ENCODE measurements at regions not wholly inside any gene's neighbourhood (a gene's known extent, or its start where the extent isn't known, plus 50 kb on each side); places are given as distances from the start of the nearest gene placed in this dataset.
"Not testable (repeated sequence)": the region's sequence is repeated elsewhere in the genome, so short reads cannot be mapped to it uniquely, and the experiment has no call there.

DNA sequence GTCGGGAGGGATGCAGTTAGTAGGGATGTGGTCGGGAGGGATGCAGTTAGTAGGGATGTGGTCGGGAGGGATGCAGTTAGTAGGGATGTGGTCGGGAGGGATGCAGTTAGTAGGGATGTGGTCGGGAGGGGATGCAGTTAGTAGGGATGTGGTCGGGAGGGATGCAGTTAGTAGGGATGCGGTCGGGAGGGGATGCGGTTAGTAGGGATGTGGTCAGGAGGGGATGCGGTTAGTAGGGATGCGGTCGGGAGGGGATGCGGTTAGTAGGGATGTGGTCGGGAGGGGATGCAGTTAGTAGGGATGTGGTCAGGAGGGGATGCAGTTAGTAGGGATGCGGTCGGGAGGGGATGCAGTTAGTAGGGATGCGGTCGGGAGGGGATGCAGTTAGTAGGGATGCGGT lies 96.2 kb downstream of the BDH1 start:
- DNase-seq = not testable (repeated sequence)

- DNase-seq = no peak
These were observed 96.8 kb downstream of the BDH1 start for GRCh38 chr3:197458906-197459470.

GRCh38 chr3:197458179-197458707 lies 97.5 kb downstream of the BDH1 start:
- DNase-seq = peak; percentile 56

GRCh38 chr3:197456261-197457091 lies 99.3 kb downstream of the BDH1 start:
- peak; percentile 77 for DNase-seq

GRCh38 chr3:197454841-197455240 lies 100.9 kb downstream of the BDH1 start:
- not testable (repeated sequence) for DNase-seq

DNA sequence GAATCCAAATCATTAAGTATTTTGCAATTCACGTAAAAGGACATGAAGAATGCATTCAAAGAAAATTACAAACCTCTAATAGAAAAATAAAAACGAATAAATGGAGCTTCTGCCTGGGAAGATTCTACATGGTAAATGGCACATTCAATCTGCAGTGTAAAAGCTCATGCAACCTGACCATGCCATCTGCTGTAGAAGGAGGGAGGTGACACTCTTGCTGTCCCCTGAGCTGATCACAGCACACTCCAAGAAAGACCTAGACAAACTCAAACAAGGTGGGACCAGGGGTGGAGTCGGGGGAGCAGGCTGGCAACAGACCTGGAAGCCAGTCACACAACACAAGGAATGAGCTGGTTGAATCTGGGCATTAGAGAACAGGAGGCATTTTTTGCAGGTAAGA lies 101.8 kb downstream of the BDH1 start:
- peak; percentile 79 for DNase-seq

DNA sequence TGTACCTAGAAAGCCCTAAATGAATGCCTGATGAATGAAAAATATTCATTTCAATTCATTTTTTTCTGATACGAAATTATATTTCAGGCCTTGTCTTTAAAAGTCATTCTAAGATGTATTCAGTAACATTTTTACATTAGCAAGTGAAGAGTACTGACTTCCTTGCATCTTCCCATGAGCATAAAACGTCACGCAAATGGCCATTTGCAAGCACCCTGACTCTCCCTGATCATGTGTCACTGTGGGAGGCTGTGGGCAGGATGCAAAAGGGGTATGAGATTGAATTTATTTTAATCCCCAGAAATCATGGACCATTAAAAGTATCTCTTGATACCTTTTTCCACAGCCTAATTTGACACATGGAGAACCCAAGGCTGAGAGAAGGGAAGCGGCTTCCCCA lies 105.0 kb downstream of the BDH1 start:
- no peak for DNase-seq

DNA sequence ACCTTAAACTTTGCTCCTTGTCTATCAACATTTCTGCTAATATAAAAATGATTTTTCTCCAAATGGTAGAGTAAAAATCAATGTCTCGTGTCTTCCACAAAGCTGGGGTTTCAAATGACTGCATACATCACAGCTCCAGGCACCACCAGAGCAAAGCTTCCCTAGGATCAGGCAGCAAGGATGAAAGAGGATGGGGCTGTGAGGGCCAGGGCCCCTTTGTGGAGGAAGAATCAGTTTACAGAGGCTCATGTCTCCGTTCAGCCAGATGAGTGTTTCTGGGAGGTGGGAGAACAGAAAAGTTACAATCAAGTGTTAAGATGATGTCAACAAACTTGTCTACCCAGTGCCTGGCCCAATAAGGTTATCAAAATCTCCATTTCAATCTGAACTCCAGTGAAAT lies 105.5 kb downstream of the BDH1 start:
- no peak for DNase-seq

DNA sequence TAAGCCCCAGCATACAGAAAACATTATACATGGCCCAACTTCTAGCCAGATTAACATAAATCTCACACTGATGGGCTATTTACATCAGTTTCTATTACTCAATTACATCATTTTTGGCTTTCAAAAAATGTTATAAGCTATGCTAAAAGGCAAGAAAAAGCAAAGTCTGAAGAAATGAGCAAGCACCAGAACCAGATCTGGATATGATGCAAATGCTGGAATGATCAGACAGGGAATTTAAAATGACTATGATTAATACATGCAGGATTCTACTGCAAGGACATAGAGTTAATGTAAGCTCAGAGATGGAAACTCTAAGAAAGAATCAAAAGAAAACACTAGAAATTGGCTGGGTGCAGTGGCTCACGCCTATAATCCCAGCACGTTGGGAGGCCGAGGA lies 106.6 kb downstream of the BDH1 start:
- DNase-seq = not testable (repeated sequence)

DNA sequence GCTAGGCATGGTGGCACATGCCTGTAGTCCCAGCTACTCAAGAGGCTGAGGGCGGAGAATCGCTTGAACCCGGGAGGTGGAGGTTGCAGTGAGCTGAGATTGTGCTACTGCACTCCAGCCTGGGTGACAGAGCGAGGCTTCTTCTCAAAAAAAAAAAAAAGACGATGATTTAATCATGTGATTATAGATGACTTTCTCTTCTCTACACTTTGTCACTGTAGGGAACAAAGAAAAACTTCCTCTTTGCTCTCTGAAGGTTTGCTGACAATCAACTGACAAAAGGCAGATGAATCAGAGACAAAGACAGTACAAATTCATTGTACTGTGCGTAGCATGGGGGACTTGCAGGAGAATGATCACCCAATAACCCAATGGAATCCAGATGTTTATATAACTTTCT lies 108.0 kb downstream of the BDH1 start:
- DNase-seq = peak; percentile 60

- no peak for DNase-seq
These were observed 108.7 kb downstream of the BDH1 start for GRCh38 chr3:197447057-197447456.

DNA sequence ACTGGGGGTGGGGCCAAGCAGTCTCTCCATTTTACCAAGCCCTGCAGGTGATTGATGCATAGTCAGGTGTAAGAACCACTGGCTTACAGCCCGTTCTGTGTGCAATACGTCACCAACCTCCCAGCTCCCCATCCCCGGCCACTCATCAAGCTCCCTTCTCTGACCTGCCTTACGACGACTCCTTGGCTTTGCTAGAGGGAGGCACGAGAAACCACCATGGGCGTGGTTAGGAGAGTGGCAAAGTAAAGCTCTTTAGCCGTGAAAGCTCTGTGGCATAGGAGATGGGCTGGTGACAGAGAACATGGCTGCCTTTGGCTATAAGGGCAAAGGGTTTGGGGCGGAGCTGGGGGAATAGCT lies 109.1 kb downstream of the BDH1 start:
- DNase-seq = peak; percentile 57

- DNase-seq = no peak
These were observed 109.7 kb downstream of the BDH1 start for GRCh38 chr3:197445896-197446699.

GRCh38 chr3:197444793-197445379 lies 110.9 kb downstream of the BDH1 start:
- DNase-seq = peak; percentile 42

- DNase-seq = no peak
These were observed 112.3 kb downstream of the BDH1 start for GRCh38 chr3:197443506-197443905.

GRCh38 chr3:197440717-197441303 lies 115.0 kb downstream of the BDH1 start:
- no peak for DNase-seq

GRCh38 chr3:197438906-197439305 lies 116.9 kb downstream of the BDH1 start:
- no peak for DNase-seq

DNA sequence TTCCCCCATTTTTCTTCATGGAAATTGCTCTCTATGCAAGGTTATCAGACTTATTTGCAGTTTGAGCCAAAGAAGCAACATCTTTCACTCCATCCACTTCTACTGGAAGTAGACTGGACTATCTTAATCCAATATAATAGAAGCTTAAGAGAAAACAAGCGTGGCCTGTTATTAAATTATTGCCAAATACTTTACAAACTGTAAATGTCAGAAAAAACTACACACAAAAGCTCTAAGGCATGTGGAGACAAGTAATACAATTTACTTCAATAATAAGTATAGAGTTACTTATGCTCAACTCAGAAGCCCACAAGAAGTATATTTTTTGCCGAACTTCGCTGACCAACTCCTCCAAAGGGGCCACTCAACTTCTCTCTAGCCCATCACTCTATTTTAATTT lies 120.3 kb downstream of the BDH1 start:
- no peak for DNase-seq

DNA sequence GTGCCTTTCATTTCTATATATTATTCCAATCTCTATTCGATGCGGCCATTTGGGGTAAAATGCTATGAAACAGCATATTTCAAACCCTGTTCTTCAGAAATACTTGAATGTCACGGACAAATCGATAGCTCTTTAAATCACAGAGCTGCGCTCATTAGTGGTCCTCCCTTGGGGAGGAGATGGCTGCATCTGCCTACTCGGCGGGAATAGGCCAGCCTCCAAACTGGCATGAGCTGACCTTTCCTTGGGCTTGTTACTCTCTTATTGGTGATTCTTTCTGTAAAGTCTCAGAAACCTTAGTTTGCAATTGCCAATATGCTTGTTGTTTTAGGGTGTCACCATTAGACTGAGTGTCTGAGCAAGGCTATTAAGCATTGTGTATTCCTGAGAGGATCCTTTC lies 120.9 kb downstream of the BDH1 start:
- DNase-seq = no peak

- DNase-seq = peak; percentile 51
These were observed 123.2 kb downstream of the BDH1 start for GRCh38 chr3:197432384-197433127.

- no peak for DNase-seq
These were observed 124.3 kb downstream of the BDH1 start for GRCh38 chr3:197431346-197431910.

- no peak for DNase-seq
These were observed 124.8 kb downstream of the BDH1 start for GRCh38 chr3:197430934-197431333.
